ENCODE measurements at regions not wholly inside any gene's neighbourhood (a gene's known extent, or its start where the extent isn't known, plus 50 kb on each side); places are given as distances from the start of the nearest gene placed in this dataset.

GRCh38 chr22:22396741-22397291 lies 111.7 kb downstream of the ZNF280B start:
- no peak for DNase-seq (ENCODE audit: low spot score)

- peak; percentile 21 for DNase-seq (ENCODE audit: low spot score)
These were observed 111.2 kb downstream of the ZNF280B start for GRCh38 chr22:22397292-22397870.

GRCh38 chr22:22397875-22398524 lies 110.5 kb downstream of the ZNF280B start:
- no peak for DNase-seq (ENCODE audit: low spot score)

GRCh38 chr22:22398530-22399327 lies 109.8 kb downstream of the ZNF280B start:
- DNase-seq (ENCODE audit: low spot score), result no peak

GRCh38 chr22:22400099-22400498 lies 108.4 kb downstream of the ZNF280B start:
- no peak for DNase-seq (ENCODE audit: low spot score)

- DNase-seq (ENCODE audit: low spot score), result no peak
These were observed 107.6 kb downstream of the ZNF280B start for GRCh38 chr22:22400964-22401363.

- no peak for DNase-seq (ENCODE audit: low spot score)
These were observed 107.2 kb downstream of the ZNF280B start for GRCh38 chr22:22401381-22401780.

GRCh38 chr22:22403306-22403705 lies 105.2 kb downstream of the ZNF280B start:
- no peak for DNase-seq (ENCODE audit: low spot score)

GRCh38 chr22:22403771-22404170 lies 104.8 kb downstream of the ZNF280B start:
- no peak for DNase-seq (ENCODE audit: low spot score)

GRCh38 chr22:22404598-22405284 lies 103.8 kb downstream of the ZNF280B start:
- no peak for DNase-seq (ENCODE audit: low spot score)

GRCh38 chr22:22406445-22407027 lies 102.0 kb downstream of the ZNF280B start:
- no peak for DNase-seq (ENCODE audit: low spot score)

- DNase-seq (ENCODE audit: low spot score), result no peak
These were observed 101.5 kb downstream of the ZNF280B start for GRCh38 chr22:22407061-22407460.

- no peak for DNase-seq (ENCODE audit: low spot score)
These were observed 100.3 kb downstream of the ZNF280B start for GRCh38 chr22:22408269-22408668.

- DNase-seq (ENCODE audit: low spot score), result peak; percentile 57
These were observed 99.5 kb downstream of the ZNF280B start for GRCh38 chr22:22408731-22409696.

GRCh38 chr22:22410121-22410520 lies 98.4 kb downstream of the ZNF280B start:
- DNase-seq (ENCODE audit: low spot score), result no peak

- DNase-seq (ENCODE audit: low spot score), result no peak
These were observed 97.9 kb downstream of the ZNF280B start for GRCh38 chr22:22410677-22411076.

GRCh38 chr22:22414266-22414665 lies 94.3 kb downstream of the ZNF280B start:
- no peak for DNase-seq (ENCODE audit: low spot score)

GRCh38 chr22:22417495-22418162 lies 90.9 kb downstream of the ZNF280B start:
- DNase-seq (ENCODE audit: low spot score), result no peak

GRCh38 chr22:22418163-22418549 lies 90.4 kb downstream of the ZNF280B start:
- no peak for DNase-seq (ENCODE audit: low spot score)

GRCh38 chr22:22418957-22419356 lies 89.6 kb downstream of the ZNF280B start:
- DNase-seq (ENCODE audit: low spot score), result no peak
